OCI-LY3 (cell line): ENCODE measurements at regions not wholly inside any gene's neighbourhood (a gene's known extent, or its start where the extent isn't known, plus 50 kb on each side); places are given as distances from the start of the nearest gene placed in this dataset.

Experiments
- H2AFZ ChIP-seq: fragments of 200-600, 300-600 bp; shearing (Covaris generic); 2 replicates; pipeline ENCODE4 v1.6.0; 2014; ENCODE audit warnings: antibody characterized with exemption, low read depth, low read length
- H3K27ac ChIP-seq: fragments of 200-600, 300-600 bp; sonication (generic); 2 replicates; pipeline ENCODE4 v1.5.1; 2014; ENCODE audit warnings: mild to moderate bottlenecking, low read length, moderate library complexity, mixed read lengths
- H3K27me3 ChIP-seq: fragments of 200-600, 300-600 bp; sonication (generic); 2 replicates; pipeline ENCODE4 v1.6.1; 2014; ENCODE audit warnings: low read depth, low read length, mixed read lengths
- H3K36me3 ChIP-seq: fragments of 200-600, 300-600 bp; sonication (generic); replicated peaks from 2 replicates; pipeline ENCODE3; 2014; ENCODE audit warnings: low read depth, low read length, mixed read lengths
- H3K4me1 ChIP-seq: fragments of 300-600, 200-600 bp; sonication (generic); 2 replicates; pipeline ENCODE4 v1.6.1; 2014; ENCODE audit warnings: low read length, mixed read lengths
- H3K4me2 ChIP-seq: fragments of 200-600, 300-600 bp; sonication (generic); 2 replicates; pipeline ENCODE4 v1.6.1; 2014; ENCODE audit warnings: low read length, mixed read lengths
- H3K4me3 ChIP-seq: fragments of 300-600, 200-600 bp; sonication (generic); 2 replicates; pipeline ENCODE4 v1.5.1; 2014; ENCODE audit warnings: antibody characterized with exemption, mild to moderate bottlenecking, low read length, moderate library complexity
- H3K79me2 ChIP-seq: fragments of 300-600, 200-600 bp; shearing (Covaris generic); 2 replicates; pipeline ENCODE4 v1.6.1; 2014; ENCODE audit warnings: mild to moderate bottlenecking, low read length, mixed read lengths
- H3K9ac ChIP-seq: fragments of 300-600, 200-600 bp; shearing (Covaris generic); 2 replicates; pipeline ENCODE4 v1.6.0; 2014; ENCODE audit warnings: mild to moderate bottlenecking, low read length, moderate library complexity
- H3K9me3 ChIP-seq: fragments of 200-600, 300-600 bp; shearing (Covaris generic); 2 replicates; pipeline ENCODE4 v1.6.1; 2014; ENCODE audit warnings: low read length, mixed read lengths; ENCODE audit not compliant: insufficient read depth
- H4K20me1 ChIP-seq: fragments of 200-600, 300-600 bp; sonication (generic); 2 replicates; pipeline ENCODE4 v1.6.1; 2016; ENCODE audit warnings: low read length, mixed read lengths; ENCODE audit not compliant: insufficient read depth
- CTCF ChIP-seq: fragments of 200-600, 300-600 bp; sonication (generic); IDR thresholded peaks from 2 replicates; pipeline ENCODE4 v1.5.1; 2014; ENCODE audit warnings: antibody characterized with exemption, low read length, low read depth
- EZH2phosphoT487 ChIP-seq: fragments of 200-600 bp; shearing (Covaris generic); IDR thresholded peaks from 2 replicates; pipeline ENCODE4 v1.6.1; 2018; ENCODE audit warnings: antibody characterized with exemption, mixed run types, low read depth

GRCh38 chr10:52551046-52551445 is 221.5 kb downstream of the MBL2 start:
- H2AFZ ChIP-seq: no peak overlapping the region
- TF ChIP-seq EZH2phosphoT487: no peak
- no peak for TF ChIP-seq CTCF
- H3K27me3 ChIP-seq: no peaks in the 10 kb centered on the region
- no peak overlapping the region for H3K27ac ChIP-seq
- H3K9ac ChIP-seq: no peak overlapping the region
- H3K36me3 ChIP-seq: no peaks in the 10 kb centered on the region
- no peaks in the 10 kb centered on the region for H3K4me1 ChIP-seq
- no peak overlapping the region for H3K4me3 ChIP-seq
- no peak overlapping the region for H3K4me2 ChIP-seq
- H4K20me1 ChIP-seq: no peaks in the 10 kb centered on the region
- no peaks in the 10 kb centered on the region for H3K9me3 ChIP-seq
- no peaks in the 10 kb centered on the region for H3K79me2 ChIP-seq

- H3K79me2 ChIP-seq: no peaks in the 10 kb centered on the region
- H3K27me3 ChIP-seq: no peaks in the 10 kb centered on the region
- H3K9ac ChIP-seq: no peak overlapping the region
- H3K4me1 ChIP-seq: peaks cover 5% of the 10 kb centered on the region; the same call in 1 of the 2 replicates
- no peak overlapping the region for H2AFZ ChIP-seq
- H3K4me2 ChIP-seq: no peak overlapping the region
- no peaks in the 10 kb centered on the region for H3K36me3 ChIP-seq
- TF ChIP-seq CTCF: no peak
- TF ChIP-seq EZH2phosphoT487: no peak
- no peaks in the 10 kb centered on the region for H4K20me1 ChIP-seq
- no peak overlapping the region for H3K27ac ChIP-seq
- H3K4me3 ChIP-seq: no peak overlapping the region
- no peaks in the 10 kb centered on the region for H3K9me3 ChIP-seq
These were observed 214.5 kb downstream of the MBL2 start for GRCh38 chr10:52558090-52558489.

GRCh38 chr10:52561322-52561721 is 211.3 kb downstream of the MBL2 start:
- H3K4me1 ChIP-seq: peaks cover 5% of the 10 kb centered on the region; the same call in 1 of the 2 replicates
- no peaks in the 10 kb centered on the region for H3K9me3 ChIP-seq
- H3K27ac ChIP-seq: no peak overlapping the region
- H3K79me2 ChIP-seq: no peaks in the 10 kb centered on the region
- H3K9ac ChIP-seq: no peak overlapping the region
- H3K36me3 ChIP-seq: no peaks in the 10 kb centered on the region
- H3K27me3 ChIP-seq: no peaks in the 10 kb centered on the region
- no peaks in the 10 kb centered on the region for H4K20me1 ChIP-seq
- no peak for TF ChIP-seq CTCF
- TF ChIP-seq EZH2phosphoT487: no peak
- no peak overlapping the region for H3K4me3 ChIP-seq
- no peak overlapping the region for H2AFZ ChIP-seq
- H3K4me2 ChIP-seq: no peak overlapping the region

- H3K36me3 ChIP-seq: no peaks in the 10 kb centered on the region
- H3K4me3 ChIP-seq: no peak overlapping the region
- no peaks in the 10 kb centered on the region for H3K79me2 ChIP-seq
- no peaks in the 10 kb centered on the region for H4K20me1 ChIP-seq
- H3K27me3 ChIP-seq: no peaks in the 10 kb centered on the region
- H3K27ac ChIP-seq: no peak overlapping the region
- no peak overlapping the region for H3K4me2 ChIP-seq
- no peaks in the 10 kb centered on the region for H3K9me3 ChIP-seq
- H3K9ac ChIP-seq: no peak overlapping the region
- H3K4me1 ChIP-seq: peaks cover 3% of the 10 kb centered on the region; the same call in 1 of the 2 replicates
- no peak overlapping the region for H2AFZ ChIP-seq
- TF ChIP-seq CTCF (no peak), EZH2phosphoT487 (no peak)
These were observed 209.2 kb downstream of the MBL2 start for GRCh38 chr10:52563360-52563759.
